GM12878 (cell line): ENCODE measurements at regions not wholly inside any gene's neighbourhood (a gene's known extent, or its start where the extent isn't known, plus 50 kb on each side); places are given as distances from the start of the nearest gene placed in this dataset.

Experiments used
- ATAC-seq: fragments of 200-7000 bp; cut with Tn5 transposase; 3 replicates; pipeline ENCODE4 v1.9.1; 2020; ENCODE audit warnings: mild to moderate bottlenecking, moderate library complexity
- BruUV-seq: library from RNA; stranded (reverse); fragments of 400-500 nt; replicated peaks from 2 replicates; lab custom pipeline; 2021; lab: Mats Ljungman, UMichigan
- CTCF ChIA-PET: fragments of 300-600 bp; sonication (Branson Sonifier 250); formaldehyde crosslinking; extraction: SDS; loops from one replicate; lab custom pipeline; 2021; ENCODE audit warnings: inconsistent platforms; lab: Yijun Ruan, JAX
- POLR2A ChIA-PET: fragments of 350-600 bp; formaldehyde crosslinking; extraction: SDS; loops from one replicate; lab custom pipeline; 2021; ENCODE audit warnings: inconsistent platforms; lab: Charles Lee
- RAD21 ChIA-PET: fragments of 300-600 bp; sonication (Branson Sonifier 250); formaldehyde crosslinking; loops from one replicate; lab custom pipeline; 2023; ENCODE audit warnings: antibody characterized with exemption; ENCODE audit not compliant: unreplicated experiment; lab: Charles Lee
- SMC1A ChIA-PET: fragments of 300-600 bp; sonication (Branson Sonifier 250); formaldehyde crosslinking; loops from one replicate; lab custom pipeline; 2023; ENCODE audit not compliant: unreplicated experiment, uncharacterized antibody; lab: Charles Lee
- DNase-seq: peaks from one replicate; pipeline ENCODE4 v3.0.0-alpha.2; 2011; ENCODE audit warnings: low read depth, low spot score
- FAIRE-seq: peaks from 3 replicates; lab custom pipeline; 2011; peaks lifted over from hg19 to GRCh38; lab: Jason Lieb, UNC
- H2AFZ ChIP-seq: 2 replicates; pipeline ENCODE4 v1.6.0; 2011; ENCODE audit warnings: low read depth, low read length, control low read depth; ENCODE audit not compliant: control insufficient read depth
- H3K27ac ChIP-seq: 2 replicates; pipeline ENCODE4 v1.5.1; 2011; ENCODE audit warnings: control low read depth; ENCODE audit not compliant: control insufficient read depth, insufficient read depth
- H3K27me3 ChIP-seq, 2 experiments: replicated peaks in 1 of 2; 2 replicates each; pipeline versions ENCODE4 v1.6.0 to v1.6.1; 2011; ENCODE audit warnings: low read length in 1 of 2; ENCODE audit not compliant: control insufficient read depth in 2 of 2, insufficient read depth in 2 of 2
- H3K36me3 ChIP-seq, 2 experiments: 2 replicates each; pipeline ENCODE4 v1.5.1; 2011; ENCODE audit warnings: low read length in 1 of 2; ENCODE audit not compliant: control insufficient read depth in 2 of 2, insufficient read depth in 2 of 2
- H3K4me1 ChIP-seq: 2 replicates; pipeline ENCODE4 v1.6.1; 2011; ENCODE audit warnings: mild to moderate bottlenecking, low read length, moderate library complexity, mixed read lengths; ENCODE audit not compliant: control insufficient read depth, insufficient read depth
- H3K4me2 ChIP-seq: 2 replicates; pipeline ENCODE4 v1.6.0; 2011; ENCODE audit warnings: control low read depth; ENCODE audit not compliant: control insufficient read depth, insufficient read depth
- H3K4me3 ChIP-seq: fragments of 200-600 bp; sonication (generic); 2 replicates; pipeline ENCODE4 v1.5.1; 2016
- H3K79me2 ChIP-seq: 2 replicates; pipeline ENCODE4 v1.6.0; 2011; ENCODE audit warnings: low read length; ENCODE audit not compliant: control insufficient read depth, insufficient read depth
- H3K9ac ChIP-seq: 2 replicates; pipeline ENCODE4 v1.8.0; 2011; ENCODE audit warnings: low read length, control low read depth, mixed read lengths; ENCODE audit not compliant: control insufficient read depth, insufficient read depth
- H3K9me3 ChIP-seq: replicated peaks from 3 replicates; pipeline ENCODE4 v1.5.1; 2011; ENCODE audit warnings: mild to moderate bottlenecking, low read length; ENCODE audit not compliant: control insufficient read depth, insufficient read depth
- H4K20me1 ChIP-seq: 2 replicates; pipeline ENCODE4 v1.6.0; 2011; ENCODE audit not compliant: control insufficient read depth, insufficient read depth
- CBX3 ChIP-seq: fragments of 200-600 bp; sonication (generic); IDR thresholded peaks from 2 replicates; pipeline ENCODE4 v1.6.1; 2016; ENCODE audit warnings: low read depth, borderline replicate concordance
- CBX5 ChIP-seq: sonication (generic); IDR thresholded peaks from 2 replicates; pipeline ENCODE4 v1.6.1; 2016; ENCODE audit warnings: low read depth, moderate library complexity, mild to moderate bottlenecking, inconsistent platforms
- CHD1 ChIP-seq: IDR thresholded peaks from 2 replicates; pipeline ENCODE4 v1.6.1; 2012; ENCODE audit warnings: low read depth, low read length, improper control_type of control experiment
- CHD4 ChIP-seq: fragments of 200-600 bp; sonication (generic); IDR thresholded peaks from 2 replicates; pipeline ENCODE4 v1.6.1; 2016; ENCODE audit warnings: mild to moderate bottlenecking
- FOXK2 ChIP-seq: fragments of 450-650 bp; IDR thresholded peaks from 2 replicates; pipeline ENCODE4 v1.6.1; 2017; ENCODE audit warnings: mild to moderate bottlenecking, moderate library complexity
- HCFC1 ChIP-seq: fragments of 150-350 bp; IDR thresholded peaks from 2 replicates; pipeline ENCODE4 v1.6.1; 2014; ENCODE audit warnings: low read length
- HSF1 ChIP-seq: fragments of 150-350 bp; IDR thresholded peaks from 2 replicates; pipeline ENCODE4 v1.6.1; 2014; ENCODE audit warnings: mild to moderate bottlenecking, low read depth, low read length
- MAX ChIP-seq: IDR thresholded peaks from 2 replicates; pipeline ENCODE4 v1.6.1; 2012; ENCODE audit warnings: low read depth, low read length, improper control_type of control experiment
- MTA2 ChIP-seq: fragments of 450-650 bp; IDR thresholded peaks from 2 replicates; pipeline ENCODE4 v1.6.1; 2016; ENCODE audit warnings: low read depth, mild to moderate bottlenecking, moderate library complexity
- NKRF ChIP-seq: fragments of 450-650 bp; conservative IDR thresholded peaks from 2 replicates; pipeline ENCODE4 v1.6.1; 2017; ENCODE audit warnings: mild to moderate bottlenecking, moderate library complexity
- RAD21 ChIP-seq: IDR thresholded peaks from 2 replicates; pipeline ENCODE4 v1.6.1; 2011; ENCODE audit warnings: mild to moderate bottlenecking, low read depth, low read length, moderate library complexity; ENCODE audit not compliant: insufficient read depth
- RUNX3 ChIP-seq: IDR thresholded peaks from 2 replicates; pipeline ENCODE4 v1.6.1; 2012; ENCODE audit warnings: low read length, inconsistent platforms
- SIN3A ChIP-seq: IDR thresholded peaks from 2 replicates; pipeline ENCODE4 v1.6.1; 2012; ENCODE audit warnings: low read depth, low read length, improper control_type of control experiment
- TCF3 ChIP-seq: IDR thresholded peaks from 2 replicates; pipeline ENCODE4 v1.6.1; 2012; ENCODE audit warnings: low read depth, mild to moderate bottlenecking, low read length, borderline replicate concordance; ENCODE audit not compliant: insufficient read depth
- WGBS: methylation state at CpG from one replicate; pipeline ENCODE4 v1.1.6; 2016; ENCODE audit warnings: low lambda C conversion rate; ENCODE audit not compliant: insufficient replicate concordance, insufficient coverage; ENCODE audit errors: missing lambda C conversion rate; 5-methylcytosine and 5-hydroxymethylcytosine counted together
- in situ Hi-C: fragments of 300-500 bp; cut with MboI; formaldehyde crosslinking; loops from 9 replicates; pipeline ENCODE4 v1.14.3; 2018; ENCODE audit warnings: mixed read lengths
- intact Hi-C: fragments of 100-400 bp; cut with micrococcal nuclease; formaldehyde crosslinking; loops from one replicate; pipeline ENCODE4 v1.14.2; 2022; ENCODE audit not compliant: unreplicated experiment

GRCh38 chr4:53776141-53776540, 184.9 kb upstream of the LNX1 start:
- no peaks in the 10 kb centered on the region for H3K27me3 ChIP-seq
- H3K27ac ChIP-seq, result no peak overlapping the region
- no peaks in the 10 kb centered on the region for H4K20me1 ChIP-seq
- ChIA-PET POLR2A (interaction anchor here (0.7 kb wide), 1 partner anchor 11 kb away, joined by 4 read pairs; no protein-coding TSS in a partner anchor), RAD21 (no interaction called here), SMC1A (interaction anchor here (0.5 to 2.1 kb wide), 4 partner anchors 22 to 132 kb away, joined by 3 to 5 read pairs (median 3); no protein-coding TSS in a partner anchor), CTCF (interaction anchor here (1.3 to 5.6 kb wide), 3 partner anchors 29 to 70 kb away, joined by 3 to 19 read pairs (median 5); no protein-coding TSS in a partner anchor)
- BruUV-seq, result no TSS peak
- H3K4me2 ChIP-seq, result no peak overlapping the region
- 64% methylated on average over 2 of the region's 2 CpGs for WGBS
- in situ Hi-C loops, result no loop called here
- no peak overlapping the region for H3K4me3 ChIP-seq
- intact Hi-C loops, result no loop called here
- H3K9me3 ChIP-seq, result no peaks in the 10 kb centered on the region; the same call in 2 of the 3 replicates
- no peak for TF ChIP-seq HCFC1
- H2AFZ ChIP-seq, result no peak overlapping the region
- DNase-seq (no peak), ATAC-seq (no peak), FAIRE-seq (no peak)
- H3K79me2 ChIP-seq, result no peaks in the 10 kb centered on the region
- no peaks in the 10 kb centered on the region for H3K36me3 ChIP-seq
- H3K4me1 ChIP-seq, result no peaks in the 10 kb centered on the region
- H3K9ac ChIP-seq, result no peak overlapping the region

GRCh38 chr4:53775381-53775780, 184.1 kb upstream of the LNX1 start:
- Histone ChIP-seq H3K27ac (no peak overlapping the region), H3K27me3 (no peaks in the 10 kb centered on the region), H3K36me3 (no peaks in the 10 kb centered on the region), H3K4me1 (no peaks in the 10 kb centered on the region), H3K79me2 (no peaks in the 10 kb centered on the region), H4K20me1 (no peaks in the 10 kb centered on the region), H3K4me2 (no peak overlapping the region), H3K4me3 (no peak overlapping the region), H3K9ac (no peak overlapping the region), H2AFZ (no peak overlapping the region), H3K9me3 (no peaks in the 10 kb centered on the region; the same call in 2 of the 3 replicates)
- ATAC-seq, result no peak
- DNase-seq, result no peak
- no TSS peak for BruUV-seq
- in situ Hi-C loops (no loop called here), intact Hi-C loops (no loop called here)
- 45% methylated on average over 4 of the region's 4 CpGs for WGBS
- no peak for FAIRE-seq
- CTCF ChIA-PET, result interaction anchor here (1.3 to 5.6 kb wide), 3 partner anchors 29 to 69 kb away, joined by 3 to 19 read pairs (median 5); no protein-coding TSS in a partner anchor
- SMC1A ChIA-PET, result interaction anchor here (0.5 to 2.1 kb wide), 3 partner anchors 21 to 69 kb away, joined by 3 to 5 read pairs (median 3); no protein-coding TSS in a partner anchor
- RAD21 ChIA-PET, result no interaction called here
- POLR2A ChIA-PET, result no interaction called here
- TF ChIP-seq CHD1 (no peak), FOXK2 (no peak), TCF3 (no peak), CHD4 (no peak), CBX5 (no peak), CBX3 (no peak), MAX (no peak), SIN3A (no peak), RAD21 (no peak), RUNX3 (no peak), MTA2 (no peak), HSF1 (no peak), NKRF (no peak)
